ENCODE measurements at regions not wholly inside any gene's neighbourhood (a gene's known extent, or its start where the extent isn't known, plus 50 kb on each side); places are given as distances from the start of the nearest gene placed in this dataset.

- Mint-ChIP-seq H3K36me3 (ENCODE audit: insufficient read depth, unreplicated experiment) (no peaks in the 10 kb centered on the region), H3K4me3 (ENCODE audit: unreplicated experiment) (no peak overlapping the region), H3K4me1 (ENCODE audit: insufficient read depth, unreplicated experiment) (no peaks in the 10 kb centered on the region), H3K27ac (ENCODE audit: low read depth, unreplicated experiment) (no peak overlapping the region), H3K27me3 (ENCODE audit: insufficient read depth, unreplicated experiment) (no peaks in the 10 kb centered on the region), H3K9me3 (ENCODE audit: unreplicated experiment) (no peaks in the 10 kb centered on the region)
- intact Hi-C loops (cut with micrococcal nuclease), result no loop called here
- no TSS peak for BruUV-seq (replicated peaks)
- POLR2A ChIA-PET, result no interaction called here
- DNase-seq (ENCODE audit: unreplicated experiment), result no peak
- no peak for TF ChIP-seq CTCF (IDR thresholded peaks at IDR 0.05; ENCODE audit: unreplicated experiment)
- CTCF ChIA-PET, result interaction anchor here (0.7 to 4.0 kb wide), 3 partner anchors 11 to 361 kb away, joined by 3 to 17 read pairs (median 6); no protein-coding TSS in a partner anchor
Measured at GRCh38 chr7:34331102-34331501, 326.9 kb upstream of the NPSR1 start.

- POLR2A ChIA-PET, result no interaction called here
- no peak for TF ChIP-seq CTCF (IDR thresholded peaks at IDR 0.05; ENCODE audit: unreplicated experiment)
- no peak overlapping the region for H3K27ac Mint-ChIP-seq (ENCODE audit: low read depth, unreplicated experiment)
- DNase-seq (ENCODE audit: unreplicated experiment), result no peak
- no peaks in the 10 kb centered on the region for H3K9me3 Mint-ChIP-seq (ENCODE audit: unreplicated experiment)
- H3K27me3 Mint-ChIP-seq (ENCODE audit: insufficient read depth, unreplicated experiment), result no peaks in the 10 kb centered on the region
- no peaks in the 10 kb centered on the region for H3K36me3 Mint-ChIP-seq (ENCODE audit: insufficient read depth, unreplicated experiment)
- no peaks in the 10 kb centered on the region for H3K4me1 Mint-ChIP-seq (ENCODE audit: insufficient read depth, unreplicated experiment)
- intact Hi-C loops (cut with micrococcal nuclease), result no loop called here
- CTCF ChIA-PET, result interaction anchor here (0.7 to 4.0 kb wide), 3 partner anchors 11 to 362 kb away, joined by 3 to 17 read pairs (median 6); no protein-coding TSS in a partner anchor
- no peak overlapping the region for H3K4me3 Mint-ChIP-seq (ENCODE audit: unreplicated experiment)
- BruUV-seq (replicated peaks), result no TSS peak
Measured at GRCh38 chr7:34332006-34332405, 326.0 kb upstream of the NPSR1 start.

- Mint-ChIP-seq H3K4me3 (ENCODE audit: unreplicated experiment) (no peak overlapping the region), H3K9me3 (ENCODE audit: unreplicated experiment) (no peaks in the 10 kb centered on the region), H3K27me3 (ENCODE audit: insufficient read depth, unreplicated experiment) (no peaks in the 10 kb centered on the region), H3K27ac (ENCODE audit: low read depth, unreplicated experiment) (no peak overlapping the region), H3K4me1 (ENCODE audit: insufficient read depth, unreplicated experiment) (no peaks in the 10 kb centered on the region), H3K36me3 (ENCODE audit: insufficient read depth, unreplicated experiment) (no peaks in the 10 kb centered on the region)
- BruUV-seq (replicated peaks), result no TSS peak
- ChIA-PET POLR2A (no interaction called here), CTCF (no interaction called here)
- TF ChIP-seq CTCF (IDR thresholded peaks at IDR 0.05; ENCODE audit: unreplicated experiment), result no peak
- DNase-seq (ENCODE audit: unreplicated experiment), result no peak
- intact Hi-C loops (cut with micrococcal nuclease), result no loop called here
Measured at GRCh38 chr7:34333184-34333583, 324.8 kb upstream of the NPSR1 start.

- Mint-ChIP-seq H3K4me3 (ENCODE audit: unreplicated experiment) (no peak overlapping the region), H3K4me1 (ENCODE audit: insufficient read depth, unreplicated experiment) (no peaks in the 10 kb centered on the region), H3K36me3 (ENCODE audit: insufficient read depth, unreplicated experiment) (no peaks in the 10 kb centered on the region), H3K9me3 (ENCODE audit: unreplicated experiment) (no peaks in the 10 kb centered on the region), H3K27me3 (ENCODE audit: insufficient read depth, unreplicated experiment) (no peaks in the 10 kb centered on the region), H3K27ac (ENCODE audit: low read depth, unreplicated experiment) (no peak overlapping the region)
- ChIA-PET POLR2A (no interaction called here), CTCF (no interaction called here)
- intact Hi-C loops (cut with micrococcal nuclease), result no loop called here
- TF ChIP-seq CTCF (IDR thresholded peaks at IDR 0.05; ENCODE audit: unreplicated experiment), result no peak
- DNase-seq (ENCODE audit: unreplicated experiment), result no peak
- BruUV-seq (replicated peaks), result no TSS peak
Measured at GRCh38 chr7:34333925-34334324, 324.1 kb upstream of the NPSR1 start.

Measured in MCF 10A (cell line).